Fibroblast of upper back skin (primary cell): ENCODE measurements at regions not wholly inside any gene's neighbourhood (a gene's known extent, or its start where the extent isn't known, plus 50 kb on each side); places are given as distances from the start of the nearest gene placed in this dataset.
"Not testable (repeated sequence)": the region's sequence is repeated elsewhere in the genome, so short reads cannot be mapped to it uniquely, and the experiment has no call there.

Source experiments
- DNase-seq: peaks from one replicate; pipeline ENCODE4 v3.0.0-alpha.2; 2013

DNA sequence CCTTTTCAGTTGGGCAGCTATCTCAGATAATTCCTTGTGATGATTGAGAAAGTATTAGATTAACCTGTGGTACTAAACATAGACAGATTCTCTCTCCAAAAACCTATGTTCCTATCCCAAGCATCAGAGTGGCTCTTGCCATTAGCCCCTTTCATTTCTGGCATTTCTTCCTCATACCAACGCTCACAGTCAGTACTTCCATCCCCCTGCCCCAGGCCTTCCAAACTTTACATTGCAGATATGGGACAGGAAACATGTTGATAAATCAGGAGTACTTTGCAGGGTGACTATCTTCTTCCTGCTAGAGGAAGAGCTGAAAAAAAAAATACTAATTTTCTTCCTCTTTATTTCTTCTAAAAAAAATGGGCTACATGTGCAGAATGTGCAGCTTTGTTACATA, 442.6 kb upstream of the RGMB start:
- DNase-seq: no peak

DNA sequence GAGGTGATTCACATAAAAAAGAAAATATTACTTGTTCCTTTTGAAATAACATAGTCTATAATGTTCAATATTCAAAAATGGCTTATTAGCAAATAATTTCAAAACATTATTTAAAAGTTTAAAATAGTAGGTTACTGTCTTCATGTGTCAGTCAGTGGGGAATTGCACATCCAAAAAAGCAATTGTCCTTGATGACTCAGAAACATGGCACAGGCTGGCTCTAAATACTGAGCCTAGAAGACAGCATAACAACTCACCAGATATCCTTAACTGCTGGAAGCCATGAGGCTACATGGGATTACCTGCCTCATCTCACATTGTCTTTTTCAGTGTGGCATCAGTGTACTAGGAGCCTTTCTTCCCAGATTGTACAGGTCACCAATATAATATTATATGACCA, 439.5 kb upstream of the RGMB start:
- no peak for DNase-seq

DNA sequence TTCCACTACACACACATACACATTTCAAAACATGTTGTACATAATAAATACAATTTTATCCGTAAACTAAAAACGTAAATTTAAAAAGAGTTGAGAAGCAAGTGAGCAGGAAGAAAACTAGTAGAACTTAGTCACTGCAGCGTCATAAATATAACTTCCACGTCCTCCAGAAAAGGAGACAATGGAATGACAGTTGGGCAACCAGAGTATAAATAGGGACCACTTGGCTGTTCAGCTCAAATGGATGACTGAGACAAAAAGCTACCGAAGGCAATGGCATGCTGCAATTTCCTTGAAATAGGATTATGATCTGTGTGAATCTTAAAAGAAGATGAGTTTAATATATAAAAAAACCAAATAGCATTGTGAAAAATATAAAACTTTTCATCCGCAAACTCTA, 438.5 kb upstream of the RGMB start:
- no peak for DNase-seq

DNA sequence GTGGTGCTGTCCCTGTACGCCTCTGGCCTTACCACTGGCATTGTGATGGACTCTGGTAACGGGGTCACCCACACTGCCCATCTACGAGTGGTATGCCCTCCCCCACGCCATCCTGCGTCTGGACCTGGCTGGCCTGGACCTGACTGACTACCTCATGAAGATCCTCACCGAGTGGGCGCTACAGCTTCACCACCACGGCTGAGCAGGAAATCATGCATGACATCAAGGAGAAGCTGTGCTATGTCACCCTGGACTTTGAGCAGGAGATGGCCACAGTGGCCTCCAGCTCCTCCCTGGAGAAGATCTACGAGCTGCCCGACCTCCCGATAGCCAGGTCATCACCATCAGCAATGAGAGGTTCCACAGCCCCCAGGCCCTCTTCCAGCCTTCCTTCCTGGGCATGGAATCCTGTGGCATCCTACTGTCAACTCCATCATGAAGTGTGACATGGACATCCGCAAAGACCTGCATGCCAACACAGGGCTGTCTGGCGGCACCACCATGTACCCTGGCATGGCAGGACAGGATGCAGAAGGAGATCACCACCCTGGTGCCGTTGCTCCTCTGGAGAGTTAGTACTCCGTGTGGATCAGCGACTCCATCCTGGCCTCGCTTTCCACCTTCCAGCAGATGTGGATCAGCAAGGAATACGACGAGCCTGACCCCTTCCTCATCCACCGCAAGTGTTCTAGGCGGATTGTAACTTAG, 434.2 kb upstream of the RGMB start:
- no peak for DNase-seq

DNA sequence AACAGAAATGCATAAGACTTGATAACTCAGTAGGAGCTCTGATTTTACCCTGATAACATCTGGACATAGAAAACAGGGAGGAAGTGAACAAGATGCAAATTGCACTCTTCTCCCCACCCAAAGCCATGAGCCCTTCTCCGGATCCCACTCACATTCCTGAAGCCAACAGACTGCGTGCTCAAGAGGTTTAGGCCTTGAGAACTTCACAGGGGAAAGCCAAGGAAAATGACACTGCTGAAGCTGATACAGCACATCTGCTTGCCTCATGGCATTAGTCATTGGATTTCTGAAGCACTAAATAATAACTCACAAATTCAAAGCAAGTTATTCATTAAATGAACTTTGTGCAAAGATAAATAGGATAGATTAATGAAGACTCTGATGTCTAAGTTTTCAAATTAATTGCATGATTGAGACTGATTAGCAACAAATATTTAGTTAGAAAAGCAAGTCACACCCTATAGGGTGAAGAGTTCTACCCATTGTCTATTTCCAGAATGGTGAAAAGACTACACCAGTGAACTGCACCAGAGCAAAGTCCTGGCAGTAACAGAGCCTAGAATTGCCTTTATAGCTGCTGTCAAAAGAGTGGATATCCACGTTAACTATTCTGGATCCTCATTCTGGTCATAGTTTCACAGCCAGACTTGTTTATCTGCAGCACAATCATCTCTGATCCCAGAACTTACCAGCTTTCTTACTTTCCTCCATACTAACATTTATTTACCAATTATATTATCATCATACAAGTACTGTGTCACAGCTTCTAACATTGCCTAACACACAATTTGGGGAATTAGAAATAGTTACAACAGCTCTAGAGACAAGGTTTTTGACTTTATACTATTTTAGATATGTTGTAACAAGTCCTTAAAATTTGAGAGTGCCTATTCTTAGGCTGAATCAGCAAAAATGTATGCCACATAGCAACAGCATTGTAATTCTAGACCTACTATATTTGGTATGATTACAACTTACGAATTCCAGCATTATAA, 432.1 kb upstream of the RGMB start:
- peak; percentile 96 for DNase-seq

DNA sequence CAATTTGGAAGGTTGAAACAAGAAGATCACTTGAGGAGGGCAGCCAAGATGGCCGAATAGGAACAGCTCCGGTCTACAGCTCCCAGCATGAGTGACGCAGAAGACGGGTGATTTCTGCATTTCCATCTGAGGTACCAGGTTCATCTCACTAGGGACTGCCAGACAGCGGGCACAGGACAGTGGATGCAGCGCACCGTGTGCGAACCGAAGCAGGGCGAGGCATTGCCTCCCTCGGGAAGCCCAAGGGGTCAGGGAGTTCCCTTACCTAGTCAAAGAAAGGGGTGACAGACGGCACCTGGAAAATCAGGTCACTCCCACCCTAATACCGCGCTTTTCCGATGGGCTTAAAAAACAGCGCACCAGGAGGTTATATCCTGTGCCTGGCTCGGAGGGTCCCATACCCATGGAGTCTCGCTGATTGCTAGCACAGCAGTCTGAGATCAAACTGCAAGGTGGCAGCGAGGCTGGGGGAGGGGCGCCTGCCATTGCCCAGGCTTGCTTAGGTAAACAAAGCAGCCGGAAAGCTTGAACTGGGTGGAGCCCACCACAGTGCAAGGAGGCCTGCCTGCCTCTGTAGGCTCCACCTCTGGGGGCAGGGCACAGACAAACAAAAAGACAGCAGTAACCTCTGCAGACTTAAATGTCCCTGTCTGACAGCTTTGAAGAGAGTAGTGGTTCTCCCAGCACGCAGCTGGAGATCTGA, 430.4 kb upstream of the RGMB start:
- not testable (repeated sequence) for DNase-seq

DNA sequence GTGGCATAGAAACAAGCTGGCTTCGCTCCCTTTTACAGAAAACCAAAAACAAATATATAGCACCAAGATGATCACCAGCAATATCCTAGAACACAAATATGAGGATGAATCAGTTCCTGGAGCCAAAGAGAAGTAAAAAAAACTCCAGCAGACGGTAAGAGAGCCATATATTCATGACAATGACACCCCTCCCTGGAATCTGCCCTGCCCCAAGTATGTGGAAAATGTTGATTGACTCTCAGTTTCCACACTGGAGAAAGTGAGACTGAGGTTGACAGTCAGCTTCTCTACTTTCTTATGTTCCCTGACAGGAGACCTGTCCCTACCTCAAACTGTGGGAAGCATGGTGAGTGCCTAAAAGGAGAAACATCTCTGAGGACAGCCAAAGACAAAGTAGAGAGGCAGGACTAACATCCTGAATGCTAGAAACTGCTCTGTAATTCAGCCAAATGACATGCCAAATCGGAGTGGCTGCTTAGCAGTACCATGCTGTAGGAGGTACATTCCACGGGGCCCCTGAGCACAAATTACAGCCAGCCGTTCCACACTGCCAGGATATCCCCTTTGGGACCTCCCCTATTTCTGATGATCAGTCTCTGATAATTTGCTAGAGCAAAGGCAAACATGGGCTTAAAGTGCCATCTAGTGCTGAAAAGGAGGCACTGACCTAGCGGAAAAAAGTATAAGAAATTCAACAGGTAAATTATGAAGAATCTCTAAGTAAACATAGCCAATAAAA, 424.0 kb upstream of the RGMB start:
- DNase-seq: peak; percentile 85

DNA sequence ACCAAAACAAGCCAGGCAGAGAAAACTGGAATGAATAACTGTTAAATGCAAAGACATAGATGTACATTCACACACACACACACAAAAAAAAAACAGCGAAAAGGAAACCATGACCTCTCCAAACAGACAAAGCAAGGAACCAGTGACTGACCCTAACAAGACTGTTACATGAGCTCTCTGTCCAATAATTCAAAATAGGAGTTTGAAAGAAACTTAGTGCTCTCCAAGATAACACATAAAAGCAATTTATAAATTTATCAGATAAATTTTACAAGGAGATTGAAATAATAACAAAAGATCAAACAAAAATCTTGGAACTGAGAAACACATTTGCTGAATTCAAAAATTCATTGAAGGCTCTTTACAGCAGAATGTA, 423.5 kb upstream of the RGMB start:
- DNase-seq: no peak

DNA sequence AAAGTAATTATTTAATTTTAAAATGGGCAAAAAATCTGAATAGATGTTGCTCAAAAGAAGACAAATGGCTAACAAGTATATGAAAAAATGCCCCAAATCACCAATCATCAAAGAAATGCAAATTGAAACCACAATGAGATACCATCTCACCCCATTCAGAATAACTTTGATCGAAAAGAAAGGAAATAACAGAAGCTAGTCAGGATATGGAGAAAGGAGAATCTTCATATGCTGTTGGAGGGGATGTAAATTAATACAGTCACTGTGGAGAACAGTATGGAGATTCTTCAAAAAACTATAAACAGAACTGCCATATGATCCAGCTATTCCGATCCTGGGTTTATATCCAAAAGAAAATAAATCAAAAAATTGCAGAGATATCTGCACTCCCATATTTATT, 418.5 kb upstream of the RGMB start:
- DNase-seq: no peak

DNA sequence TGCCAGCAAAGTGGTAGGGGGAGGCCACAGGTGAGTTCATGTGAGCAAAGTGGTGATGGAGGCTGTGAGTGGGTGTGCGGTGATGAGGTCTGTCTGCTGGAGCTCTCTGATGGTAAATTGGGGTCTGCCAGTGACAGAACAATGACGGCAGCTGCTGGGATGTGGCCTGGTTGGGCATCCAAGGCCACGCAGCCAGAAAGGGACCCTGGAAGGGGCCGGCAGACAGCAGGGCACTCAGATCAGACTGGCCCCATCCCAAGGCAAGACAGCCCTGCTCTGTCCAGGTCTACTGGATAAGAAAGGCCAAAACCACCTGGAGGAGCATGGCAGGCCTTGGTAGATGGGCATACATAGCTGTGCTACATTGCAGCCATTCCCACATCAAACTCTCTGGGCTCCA, 412.9 kb upstream of the RGMB start:
- DNase-seq: no peak

DNA sequence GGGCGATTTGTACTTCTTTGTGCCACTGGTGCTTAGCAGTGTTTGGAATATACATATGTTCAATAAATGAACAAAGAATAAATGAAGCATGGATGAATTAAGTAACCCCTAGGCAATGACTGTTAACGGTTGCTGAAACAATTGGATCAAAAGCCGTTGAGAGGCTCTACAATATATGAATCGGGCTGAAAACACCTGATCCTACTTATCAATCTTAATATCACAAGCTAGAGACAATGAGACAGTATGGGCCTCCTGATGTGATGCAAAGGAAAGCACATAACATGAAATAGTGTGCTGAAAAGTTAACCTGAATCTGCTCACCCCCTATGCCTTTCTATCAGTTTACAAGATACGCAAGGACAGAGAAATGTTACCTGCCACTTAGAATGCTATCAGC, 410.3 kb upstream of the RGMB start:
- no peak for DNase-seq

DNA sequence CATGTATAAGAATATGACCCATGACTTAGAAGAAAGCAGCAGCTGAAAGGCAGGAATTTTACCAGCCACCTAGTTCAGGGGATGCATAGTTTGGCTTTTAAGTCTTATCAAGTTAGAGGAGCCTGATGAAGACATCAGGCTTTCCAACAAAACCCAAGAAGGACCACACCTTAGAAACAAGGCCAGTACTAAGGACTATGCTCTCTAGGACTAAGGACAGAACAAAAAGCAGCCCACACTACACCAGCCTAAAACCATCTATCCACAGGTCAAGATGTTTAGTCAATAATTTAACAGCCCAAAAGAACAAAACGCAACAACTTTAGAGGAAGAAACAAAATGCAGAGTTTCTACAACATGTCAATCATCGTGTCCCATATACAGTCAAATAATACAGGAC, 408.9 kb upstream of the RGMB start:
- DNase-seq: no peak

DNA sequence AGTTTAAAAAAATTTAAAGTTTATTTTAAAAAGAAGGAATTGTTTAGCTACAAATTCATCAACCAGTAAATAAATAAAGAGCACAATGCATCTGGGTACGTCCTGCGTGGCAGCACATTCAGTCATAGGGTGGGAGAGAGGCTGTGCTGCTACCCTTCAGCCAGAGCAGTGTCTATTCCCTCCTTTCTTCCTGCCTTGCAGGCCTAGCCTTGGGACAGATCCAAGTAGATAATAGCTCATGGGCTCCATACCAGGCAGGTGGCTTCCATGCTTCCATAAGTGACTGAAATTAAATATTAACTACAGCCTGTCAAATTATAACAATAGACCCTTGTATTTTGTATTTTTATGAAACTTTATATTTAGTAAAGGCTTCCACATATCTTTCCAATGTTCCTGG, 408.3 kb upstream of the RGMB start:
- DNase-seq: no peak

DNA sequence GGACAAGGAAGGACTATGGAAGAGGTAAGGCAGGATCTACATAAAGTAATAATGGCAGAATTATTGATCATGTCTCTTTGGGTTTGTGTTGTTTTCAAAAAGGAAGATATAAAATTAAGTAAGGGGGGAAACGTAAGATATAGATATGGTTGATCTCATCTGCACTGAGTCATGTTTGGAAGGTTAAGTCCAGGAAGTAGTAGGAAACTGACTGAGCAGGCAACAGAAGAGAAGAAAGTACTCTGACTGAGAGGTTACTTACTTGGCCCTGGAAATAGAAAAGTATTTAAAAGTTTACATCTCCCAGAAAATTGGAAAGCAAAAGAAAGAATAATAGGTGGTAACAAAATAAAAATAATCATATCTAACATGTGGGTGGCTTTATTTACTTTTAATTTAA, 405.3 kb upstream of the RGMB start:
- DNase-seq: no peak

DNA sequence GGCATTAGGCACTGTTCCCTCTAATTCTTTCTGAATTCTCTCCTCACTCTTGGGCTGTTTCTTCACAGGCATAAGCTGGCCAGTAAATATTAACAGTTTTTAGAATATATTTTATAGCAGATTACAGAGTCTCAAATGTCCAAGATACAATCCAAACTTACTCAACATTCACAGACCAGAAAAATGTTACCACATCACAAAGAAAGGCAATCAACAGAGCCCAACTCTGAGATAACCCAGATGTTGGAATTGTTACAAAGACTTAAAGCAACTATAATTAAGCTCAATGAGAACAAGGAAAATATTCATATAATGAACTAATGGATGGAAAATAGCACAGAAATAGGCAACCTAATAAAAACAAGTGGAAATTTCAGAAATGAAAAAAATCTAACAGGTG, 401.1 kb upstream of the RGMB start:
- no peak for DNase-seq

DNA sequence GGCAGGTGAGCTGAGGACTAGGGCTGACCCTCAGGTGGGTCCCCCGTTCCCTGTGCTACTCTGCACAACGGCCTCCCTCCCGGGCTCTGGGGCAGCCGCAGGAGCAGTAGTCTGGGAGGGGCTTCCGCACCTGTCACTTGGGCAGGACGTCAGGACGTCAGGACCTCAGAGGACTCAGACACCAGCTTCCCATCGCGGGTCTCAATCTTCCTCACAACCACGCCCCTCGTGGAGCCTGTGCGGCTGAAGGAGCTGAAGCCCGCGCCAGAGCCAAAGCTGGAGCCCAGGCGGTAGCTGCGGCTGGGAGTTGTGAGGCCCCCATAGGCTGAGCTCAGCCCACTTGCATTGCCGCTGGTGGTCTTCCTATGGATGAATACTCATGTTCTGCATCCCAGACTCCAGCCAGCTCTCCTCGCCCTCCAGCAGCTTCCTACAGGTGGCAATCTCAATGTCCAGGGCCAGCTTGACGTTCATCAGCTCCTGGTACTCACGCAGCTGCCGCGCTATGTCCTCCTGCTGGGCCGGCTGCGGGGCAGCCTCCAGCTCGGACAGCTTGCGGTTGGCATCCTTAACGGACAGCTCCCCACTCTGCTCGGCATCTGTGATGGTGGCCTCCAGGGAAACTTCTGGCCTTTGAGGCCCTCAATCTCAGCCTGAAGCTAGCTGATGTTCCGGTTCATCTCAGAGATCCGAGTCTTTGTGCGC, 381.4 kb upstream of the RGMB start:
- no peak for DNase-seq

DNA sequence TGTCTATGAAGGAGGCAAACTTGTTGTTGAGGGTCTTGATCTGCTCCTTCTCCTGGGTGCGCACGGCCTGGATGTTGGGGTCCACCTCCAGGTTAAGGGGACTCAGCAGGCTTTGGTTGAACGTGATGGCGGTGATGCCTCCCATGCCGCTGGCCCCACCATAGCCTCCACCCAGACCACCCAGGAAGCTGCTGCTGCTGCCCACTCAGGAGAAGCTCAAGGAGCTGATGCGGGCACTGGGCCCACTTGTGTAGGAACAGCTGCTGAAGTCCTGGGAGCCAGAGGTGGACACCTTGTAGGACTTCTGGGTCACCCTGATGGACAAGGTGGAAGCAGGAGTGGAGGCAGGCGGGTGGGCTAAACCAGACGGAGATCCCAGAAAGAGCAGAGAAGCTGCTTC, 380.3 kb upstream of the RGMB start:
- not testable (repeated sequence) for DNase-seq

DNA sequence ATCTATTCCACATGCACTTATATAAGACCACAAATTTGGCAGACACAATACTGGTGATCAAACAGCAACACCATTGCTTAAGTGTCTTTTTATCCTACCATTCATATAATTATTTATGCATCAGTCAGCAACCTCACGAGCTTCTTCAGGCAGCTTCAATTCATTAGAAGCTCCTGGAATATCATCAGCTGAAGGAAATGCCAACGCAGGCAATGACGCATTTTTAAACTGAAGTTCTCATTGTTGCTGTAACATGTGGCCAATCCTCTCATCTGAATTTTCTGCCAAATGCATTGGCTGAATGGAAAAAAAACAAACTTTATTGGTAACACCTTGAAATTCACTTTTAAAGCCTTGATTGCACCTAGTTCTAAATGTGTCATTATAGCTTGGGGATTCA, 376.4 kb upstream of the RGMB start:
- DNase-seq: peak; percentile 83

DNA sequence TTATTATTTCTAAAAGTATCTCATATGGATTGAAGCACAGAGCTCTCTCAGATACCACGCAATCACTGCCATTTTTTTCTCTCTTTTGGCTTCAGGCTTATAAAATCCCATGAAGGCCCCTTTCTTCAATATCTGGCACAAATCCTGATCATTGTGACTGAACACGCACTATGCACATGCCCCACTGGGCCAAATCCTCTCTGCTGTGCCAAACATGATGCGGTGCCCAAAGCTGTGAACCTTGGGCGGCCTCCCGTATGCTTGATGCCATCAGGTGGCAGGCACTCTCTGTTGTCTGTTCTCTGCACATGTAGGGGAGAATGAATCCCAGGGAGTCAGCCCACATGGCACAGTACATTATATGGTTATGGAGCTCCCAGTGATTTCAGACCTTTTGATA, 375.0 kb upstream of the RGMB start:
- DNase-seq: no peak

DNA sequence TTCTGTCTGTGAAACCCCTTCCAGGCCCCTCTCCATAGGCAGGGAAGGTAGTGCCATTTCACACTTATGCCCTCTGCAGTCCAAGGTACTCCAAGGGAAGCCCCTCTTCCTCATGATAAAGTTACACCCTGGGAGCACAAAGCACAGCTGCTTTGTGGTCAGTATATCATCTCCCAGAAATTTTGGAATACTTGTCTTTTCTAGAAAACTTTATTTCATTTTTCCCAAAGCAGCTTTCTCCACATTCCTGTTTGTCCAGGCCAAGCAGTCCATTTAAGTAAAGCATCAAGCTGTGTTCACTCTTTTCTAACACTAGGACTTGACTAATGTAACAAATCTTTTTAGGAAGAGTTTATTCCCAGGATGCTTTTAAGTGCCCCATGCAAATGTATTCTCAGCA, 371.8 kb upstream of the RGMB start:
- peak; percentile 47 for DNase-seq

DNA sequence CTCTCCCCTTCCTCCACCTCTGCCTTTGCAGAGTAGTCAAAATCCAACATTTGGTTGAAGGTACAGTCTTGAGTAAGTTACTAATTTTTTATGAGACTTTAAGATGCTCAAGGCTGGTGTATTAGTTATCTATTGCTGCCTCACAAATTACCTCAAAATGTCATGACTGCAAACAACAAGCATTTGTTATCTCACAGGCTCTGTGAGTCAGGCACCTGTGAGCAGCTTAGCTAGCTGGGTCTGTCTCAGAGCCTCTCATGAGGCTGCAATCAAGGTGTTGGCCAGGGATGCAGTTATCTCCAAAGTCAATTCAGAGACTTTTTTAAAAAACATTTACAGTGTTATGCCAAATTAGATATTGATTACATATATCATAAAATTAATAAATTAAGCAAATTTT, 371.3 kb upstream of the RGMB start:
- no peak for DNase-seq

DNA sequence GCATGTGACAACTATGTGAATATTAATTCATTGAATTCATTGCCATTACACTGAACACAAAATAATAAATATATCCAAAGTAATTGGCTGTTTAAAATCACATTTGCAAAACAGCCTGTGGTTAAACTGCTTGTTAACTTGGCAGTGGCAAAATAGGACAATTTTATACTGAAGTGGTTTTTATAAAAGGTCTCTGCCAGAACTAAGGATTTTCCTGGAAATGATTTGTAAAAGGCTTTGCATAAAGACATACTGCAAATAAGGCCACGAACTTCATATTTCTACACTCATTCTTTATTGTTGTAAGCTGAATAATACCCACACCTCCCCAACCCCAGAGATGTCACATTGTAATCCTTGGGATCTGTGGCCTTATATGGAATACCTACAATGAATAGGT, 370.3 kb upstream of the RGMB start:
- DNase-seq: no peak
